Ishikawa (cell line): ENCODE measurements at regions not wholly inside any gene's neighbourhood (a gene's known extent, or its start where the extent isn't known, plus 50 kb on each side); places are given as distances from the start of the nearest gene placed in this dataset.

Experiments
- CEBPB ChIP-seq: IDR thresholded peaks from 2 replicates; pipeline ENCODE4 v1.6.1; 2012
- CREB1 ChIP-seq: IDR thresholded peaks from 2 replicates; pipeline ENCODE4 v1.6.1; 2012; ENCODE audit warnings: low read depth
- EGR1 ChIP-seq: IDR thresholded peaks from 2 replicates; pipeline ENCODE4 v1.6.1; 2012
- EP300 ChIP-seq: IDR thresholded peaks from 2 replicates; pipeline ENCODE4 v1.6.1; 2012; ENCODE audit warnings: borderline replicate concordance
- FOXM1 ChIP-seq: IDR thresholded peaks from 2 replicates; pipeline ENCODE4 v1.6.1; 2012; ENCODE audit warnings: low read depth, borderline replicate concordance
- NFIC ChIP-seq: IDR thresholded peaks from 2 replicates; pipeline ENCODE4 v1.6.1; 2012
- RAD21 ChIP-seq: IDR thresholded peaks from 2 replicates; pipeline ENCODE4 v1.6.1; 2012; ENCODE audit warnings: low read depth
- REST ChIP-seq: IDR thresholded peaks from 2 replicates; pipeline ENCODE4 v1.6.1; 2012; ENCODE audit warnings: low read depth, mild to moderate bottlenecking
- TAF1 ChIP-seq: IDR thresholded peaks from 2 replicates; pipeline ENCODE4 v1.6.1; 2012; ENCODE audit warnings: low read depth, mild to moderate bottlenecking
- TCF12 ChIP-seq: IDR thresholded peaks from 2 replicates; pipeline ENCODE4 v1.6.1; 2012; ENCODE audit warnings: low read depth
- TEAD4 ChIP-seq: IDR thresholded peaks from 2 replicates; pipeline ENCODE4 v1.6.1; 2012
- YY1 ChIP-seq: IDR thresholded peaks from 2 replicates; pipeline ENCODE4 v1.6.1; 2012; ENCODE audit warnings: low read depth
- ZBTB7A ChIP-seq: IDR thresholded peaks from 2 replicates; pipeline ENCODE4 v1.6.1; 2012; ENCODE audit warnings: low read depth
- TF ChIP-seq, protein P1 (sequence below): IDR thresholded peaks from 2 replicates; pipeline ENCODE4 v1.6.1; 2012
- TF ChIP-seq, protein P2 (sequence below): IDR thresholded peaks from 2 replicates; pipeline ENCODE4 v1.6.1; 2012

DNA sequence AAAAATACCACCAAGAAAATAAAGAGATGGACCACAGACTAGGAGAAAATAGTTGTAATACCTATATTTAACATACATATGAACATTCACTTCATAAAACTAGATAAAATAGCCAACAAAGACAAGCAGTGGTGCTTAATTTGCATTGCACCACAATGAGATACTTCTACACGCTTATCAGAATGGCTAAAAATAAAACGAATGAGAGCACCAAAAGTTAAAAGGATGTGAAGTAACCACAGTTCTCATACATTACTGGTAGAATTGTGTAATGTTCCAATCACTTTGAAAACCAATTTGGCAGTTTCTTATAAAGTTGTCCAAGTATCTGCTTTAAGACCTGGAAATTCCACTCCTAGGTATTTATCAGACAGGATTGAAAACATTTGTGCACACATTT, 198.9 kb upstream of the SGCD start:
- TF ChIP-seq, protein P1, sequence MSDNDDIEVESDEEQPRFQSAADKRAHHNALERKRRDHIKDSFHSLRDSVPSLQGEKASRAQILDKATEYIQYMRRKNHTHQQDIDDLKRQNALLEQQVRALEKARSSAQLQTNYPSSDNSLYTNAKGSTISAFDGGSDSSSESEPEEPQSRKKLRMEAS: no peak
- TF ChIP-seq, protein P2, sequence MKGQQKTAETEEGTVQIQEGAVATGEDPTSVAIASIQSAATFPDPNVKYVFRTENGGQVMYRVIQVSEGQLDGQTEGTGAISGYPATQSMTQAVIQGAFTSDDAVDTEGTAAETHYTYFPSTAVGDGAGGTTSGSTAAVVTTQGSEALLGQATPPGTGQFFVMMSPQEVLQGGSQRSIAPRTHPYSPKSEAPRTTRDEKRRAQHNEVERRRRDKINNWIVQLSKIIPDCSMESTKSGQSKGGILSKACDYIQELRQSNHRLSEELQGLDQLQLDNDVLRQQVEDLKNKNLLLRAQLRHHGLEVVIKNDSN: no peak
- TF ChIP-seq TEAD4: no peak
- no peak for TF ChIP-seq REST
- TF ChIP-seq TCF12: no peak
- TF ChIP-seq NFIC: no peak
- TF ChIP-seq CREB1: no peak
- TF ChIP-seq CEBPB: no peak
- TF ChIP-seq RAD21: no peak
- TF ChIP-seq FOXM1: no peak
- TF ChIP-seq YY1: no peak
- TF ChIP-seq ZBTB7A: no peak
- TF ChIP-seq TAF1: no peak
- TF ChIP-seq EGR1: no peak
- no peak for TF ChIP-seq EP300

GRCh38 chr5:156134216-156134615, 192.7 kb upstream of the SGCD start:
- TF ChIP-seq RAD21 (no peak), TEAD4 (no peak), ZBTB7A (no peak), TAF1 (no peak), CEBPB (no peak), FOXM1 (no peak), EP300 (no peak), CREB1 (no peak), EGR1 (no peak), YY1 (no peak), NFIC (no peak)
- TF ChIP-seq, protein P1: no peak
- TF ChIP-seq, protein P2: no peak

- TF ChIP-seq FOXM1 (no peak), TEAD4 (no peak), RAD21 (no peak), EGR1 (no peak), CEBPB (no peak), TCF12 (no peak), EP300 (no peak)
- TF ChIP-seq, protein P2: no peak
Measured at GRCh38 chr5:156135531-156135930, 191.4 kb upstream of the SGCD start.

DNA sequence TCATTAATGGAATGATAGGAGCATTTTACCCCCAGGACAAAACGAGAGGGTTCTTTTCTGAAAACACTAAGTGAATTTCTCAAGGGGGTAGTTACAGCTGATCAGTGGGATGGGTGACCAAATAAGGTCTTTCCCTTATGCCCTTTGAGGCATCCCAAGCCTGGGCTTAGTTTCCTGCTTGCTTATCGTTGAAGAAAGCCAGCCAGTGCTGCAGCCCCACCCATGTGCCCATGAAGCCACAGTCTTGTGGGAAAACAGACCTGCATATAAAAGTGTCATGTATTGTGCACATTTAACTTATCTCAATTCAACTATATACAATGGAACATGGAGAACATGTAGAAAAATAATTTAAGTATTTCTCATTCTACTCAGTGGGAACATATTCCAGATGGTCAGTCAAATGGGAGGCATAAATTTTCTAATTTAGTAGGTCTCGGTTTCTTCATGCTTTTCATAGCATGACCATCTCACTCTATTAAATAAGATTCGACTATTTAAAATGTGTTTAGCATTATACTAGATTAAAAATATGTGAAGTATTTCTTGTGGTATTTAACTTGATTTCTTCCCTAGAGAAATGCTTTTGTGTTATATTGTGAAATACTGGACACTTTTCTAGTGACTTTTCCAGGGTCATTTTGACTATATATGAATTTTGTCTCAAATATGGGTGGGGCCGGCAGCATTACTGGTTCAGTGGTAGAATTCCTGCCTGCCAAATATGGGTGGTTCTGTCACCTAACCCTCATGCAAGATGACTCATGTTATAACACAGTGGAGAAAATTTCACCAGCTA, 189.7 kb upstream of the SGCD start:
- TF ChIP-seq REST (no peak), YY1 (no peak), RAD21 (no peak), EGR1 (no peak), TAF1 (no peak), NFIC (no peak), FOXM1 (no peak)

DNA sequence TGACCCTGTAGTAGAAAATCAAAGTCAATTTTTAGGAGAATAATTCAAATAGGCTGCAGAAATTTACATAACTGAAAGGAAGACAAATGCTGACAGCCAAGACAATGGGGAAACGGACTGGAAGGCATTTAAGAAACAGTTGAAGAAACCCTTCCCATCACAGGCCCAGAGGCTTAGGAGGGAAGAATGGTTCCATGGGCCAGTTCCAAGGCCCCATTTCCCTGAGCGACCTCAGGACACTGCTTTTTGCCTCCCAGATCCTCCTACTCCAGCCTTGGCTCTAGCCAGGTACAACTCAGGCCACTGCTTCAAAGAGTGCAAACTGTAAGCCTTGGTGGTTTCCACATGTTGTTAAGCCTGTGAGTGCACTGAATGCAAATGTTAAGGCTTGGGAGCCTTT, 184.1 kb upstream of the SGCD start:
- TF ChIP-seq, protein P1: no peak
- TF ChIP-seq CEBPB: no peak
- no peak for TF ChIP-seq TAF1
- no peak for TF ChIP-seq EGR1
- TF ChIP-seq RAD21: no peak
- no peak for TF ChIP-seq NFIC
- TF ChIP-seq ZBTB7A: no peak
- no peak for TF ChIP-seq TEAD4
- TF ChIP-seq YY1: no peak
- TF ChIP-seq FOXM1: no peak
- no peak for TF ChIP-seq TCF12
- no peak for TF ChIP-seq EP300
